ENCODE measurements at regions not wholly inside any gene's neighbourhood (a gene's known extent, or its start where the extent isn't known, plus 50 kb on each side); places are given as distances from the start of the nearest gene placed in this dataset.
A peak's percentile ranks its signal among the peaks of the same experiment; 100 is the strongest.

DNA sequence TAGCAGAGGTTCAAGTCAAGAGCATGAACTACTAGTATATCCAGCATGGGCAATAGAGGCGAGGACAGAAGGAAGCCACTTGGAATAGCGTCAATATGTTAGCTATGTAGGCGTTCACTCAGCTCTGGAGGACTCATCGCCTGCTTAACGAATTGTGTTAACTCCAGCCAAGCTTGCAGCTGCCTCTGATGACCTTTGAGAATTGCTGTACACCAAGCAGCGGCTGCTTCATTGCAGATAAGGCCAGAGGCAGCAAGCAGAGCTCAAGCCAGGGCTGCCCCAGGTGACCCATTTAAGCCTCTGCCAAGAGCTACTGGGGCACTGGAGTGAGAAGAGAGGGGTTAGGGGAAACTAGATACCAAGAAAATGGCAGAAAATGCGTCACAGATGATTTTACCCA, 160.2 kb upstream of the IGFBP7 start:
- no peak overlapping the region for H3K4me3 ChIP-seq (ENCODE audit: low read depth, low read length)
- Mint-ChIP-seq H3K9me3 (ENCODE audit: unreplicated experiment) (no peaks in the 10 kb centered on the region), H3K36me3 (ENCODE audit: insufficient read depth, unreplicated experiment) (no peaks in the 10 kb centered on the region), H3K4me3 (ENCODE audit: unreplicated experiment) (no peak overlapping the region), H3K4me1 (ENCODE audit: low read depth, unreplicated experiment) (no peaks in the 10 kb centered on the region), H3K27me3 (ENCODE audit: insufficient read depth, unreplicated experiment) (peaks cover 23% of the 10 kb centered on the region), H3K27ac (ENCODE audit: unreplicated experiment) (no peak overlapping the region)
- intact Hi-C loops (cut with micrococcal nuclease; ENCODE audit: unreplicated experiment), result no loop called here
- no peaks in the 10 kb centered on the region for H3K27me3 ChIP-seq (replicated peaks; ENCODE audit: control insufficient read depth, insufficient read depth, low read length)
- no peaks in the 10 kb centered on the region for H3K4me1 ChIP-seq
- H3K36me3 ChIP-seq (ENCODE audit: control insufficient read depth, insufficient read depth, low read length), result no peaks in the 10 kb centered on the region
- DNase-seq, result peak in 1 of 2 experiments; percentile 31
- CTCF ChIA-PET, result no interaction called here
- POLR2A ChIA-PET, result no interaction called here
- TF ChIP-seq, protein P1, sequence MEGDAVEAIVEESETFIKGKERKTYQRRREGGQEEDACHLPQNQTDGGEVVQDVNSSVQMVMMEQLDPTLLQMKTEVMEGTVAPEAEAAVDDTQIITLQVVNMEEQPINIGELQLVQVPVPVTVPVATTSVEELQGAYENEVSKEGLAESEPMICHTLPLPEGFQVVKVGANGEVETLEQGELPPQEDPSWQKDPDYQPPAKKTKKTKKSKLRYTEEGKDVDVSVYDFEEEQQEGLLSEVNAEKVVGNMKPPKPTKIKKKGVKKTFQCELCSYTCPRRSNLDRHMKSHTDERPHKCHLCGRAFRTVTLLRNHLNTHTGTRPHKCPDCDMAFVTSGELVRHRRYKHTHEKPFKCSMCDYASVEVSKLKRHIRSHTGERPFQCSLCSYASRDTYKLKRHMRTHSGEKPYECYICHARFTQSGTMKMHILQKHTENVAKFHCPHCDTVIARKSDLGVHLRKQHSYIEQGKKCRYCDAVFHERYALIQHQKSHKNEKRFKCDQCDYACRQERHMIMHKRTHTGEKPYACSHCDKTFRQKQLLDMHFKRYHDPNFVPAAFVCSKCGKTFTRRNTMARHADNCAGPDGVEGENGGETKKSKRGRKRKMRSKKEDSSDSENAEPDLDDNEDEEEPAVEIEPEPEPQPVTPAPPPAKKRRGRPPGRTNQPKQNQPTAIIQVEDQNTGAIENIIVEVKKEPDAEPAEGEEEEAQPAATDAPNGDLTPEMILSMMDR (IDR thresholded peaks at IDR 0.05; ENCODE audit: insufficient read depth in 1 of 2, low read depth in 1 of 2, low read length in 1 of 2, severe bottlenecking in 1 of 2, unreplicated experiment in 1 of 2), result no peak
- BruUV-seq (replicated peaks), result no TSS peak
- no peaks in the 10 kb centered on the region for H3K9me3 ChIP-seq

DNA sequence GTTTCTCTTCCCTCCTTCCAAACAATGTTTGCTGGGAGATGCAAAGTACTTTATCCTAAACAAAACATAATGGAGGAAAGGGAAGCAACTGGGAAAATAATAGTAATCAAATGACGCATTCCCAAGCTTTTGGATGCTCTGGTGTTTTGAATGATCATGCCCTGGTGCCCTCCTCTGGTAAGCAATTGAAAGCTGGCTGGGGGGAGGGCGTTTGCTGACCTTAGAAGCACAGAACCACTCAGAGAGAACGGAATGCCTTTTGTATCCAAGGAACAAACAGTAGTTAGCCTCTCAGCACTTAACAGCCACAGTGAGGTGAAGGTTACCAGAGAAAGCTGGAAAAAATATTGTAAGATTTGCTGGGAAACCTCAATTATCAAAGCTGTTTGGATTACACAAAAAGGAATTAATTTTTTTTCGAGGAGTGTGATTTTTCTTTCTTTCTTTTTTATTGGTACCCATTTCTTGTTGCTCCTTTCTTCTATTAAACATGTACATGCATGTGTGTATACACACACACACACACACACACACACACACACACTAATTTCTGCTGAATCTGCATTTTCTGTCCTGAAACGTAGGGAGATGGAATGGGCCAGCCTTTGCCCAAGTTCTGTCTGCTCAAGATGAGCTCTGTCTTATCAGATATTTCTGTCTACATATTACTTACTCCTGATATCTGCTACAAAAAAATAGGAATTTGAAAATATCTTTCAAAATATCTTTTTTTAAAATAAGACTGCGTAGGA, 155.8 kb upstream of the IGFBP7 start:
- POLR2A ChIA-PET, result no interaction called here

DNA sequence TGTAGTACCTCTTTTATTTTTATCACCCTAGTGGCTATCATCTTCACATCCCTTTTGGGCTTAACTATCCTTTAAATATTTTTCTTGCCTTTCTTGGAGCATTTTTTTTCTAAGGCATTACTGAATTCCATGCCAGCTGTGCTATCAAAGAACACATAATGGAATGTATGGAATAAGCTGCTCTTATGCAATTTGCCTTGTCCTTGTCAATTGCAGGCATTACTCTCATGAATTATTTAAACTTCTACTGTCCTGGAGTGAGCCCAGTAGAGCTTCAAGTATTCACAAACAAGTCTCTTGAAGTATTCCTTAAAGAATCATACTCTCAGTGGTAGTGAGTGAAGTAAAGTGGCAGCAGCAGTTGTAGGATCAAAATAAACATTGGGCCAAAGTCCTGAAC, 144.6 kb upstream of the IGFBP7 start:
- no TSS peak for BruUV-seq (replicated peaks)
- intact Hi-C loops (cut with micrococcal nuclease; ENCODE audit: unreplicated experiment), result no loop called here
- no peaks in the 10 kb centered on the region for H3K9me3 Mint-ChIP-seq (ENCODE audit: unreplicated experiment)
- Histone ChIP-seq H3K36me3 (ENCODE audit: control insufficient read depth, insufficient read depth, low read length) (no peaks in the 10 kb centered on the region), H3K27me3 (replicated peaks; ENCODE audit: control insufficient read depth, insufficient read depth, low read length) (no peaks in the 10 kb centered on the region), H3K9me3 (no peaks in the 10 kb centered on the region), H3K4me3 (ENCODE audit: low read depth, low read length) (no peak overlapping the region), H3K4me1 (no peaks in the 10 kb centered on the region)
- H3K27ac Mint-ChIP-seq (ENCODE audit: unreplicated experiment), result no peak overlapping the region
- ChIA-PET POLR2A (no interaction called here), CTCF (no interaction called here)
- no peaks in the 10 kb centered on the region for H3K4me1 Mint-ChIP-seq (ENCODE audit: low read depth, unreplicated experiment)
- DNase-seq, result no peak
- no peaks in the 10 kb centered on the region for H3K36me3 Mint-ChIP-seq (ENCODE audit: insufficient read depth, unreplicated experiment)
- H3K27me3 Mint-ChIP-seq (ENCODE audit: insufficient read depth, unreplicated experiment), result peaks cover 6% of the 10 kb centered on the region
- no peak overlapping the region for H3K4me3 Mint-ChIP-seq (ENCODE audit: unreplicated experiment)
- TF ChIP-seq, protein P1 (IDR thresholded peaks at IDR 0.05; ENCODE audit: insufficient read depth in 1 of 2, low read depth in 1 of 2, low read length in 1 of 2, severe bottlenecking in 1 of 2, unreplicated experiment in 1 of 2), result no peak

More for the DNA sequence above, 155.8 kb upstream of the IGFBP7 start:
- Histone ChIP-seq H3K27me3 (replicated peaks; ENCODE audit: control insufficient read depth, insufficient read depth, low read length) (no peaks in the 10 kb centered on the region), H3K36me3 (ENCODE audit: control insufficient read depth, insufficient read depth, low read length) (no peaks in the 10 kb centered on the region), H3K4me3 (ENCODE audit: low read depth, low read length) (no peak overlapping the region), H3K4me1 (no peaks in the 10 kb centered on the region), H3K9me3 (no peaks in the 10 kb centered on the region)
- Mint-ChIP-seq H3K27ac (ENCODE audit: unreplicated experiment) (no peak overlapping the region), H3K27me3 (ENCODE audit: insufficient read depth, unreplicated experiment) (peaks cover 15% of the 10 kb centered on the region), H3K4me3 (ENCODE audit: unreplicated experiment) (no peak overlapping the region), H3K9me3 (ENCODE audit: unreplicated experiment) (no peaks in the 10 kb centered on the region), H3K4me1 (ENCODE audit: low read depth, unreplicated experiment) (no peaks in the 10 kb centered on the region), H3K36me3 (ENCODE audit: insufficient read depth, unreplicated experiment) (no peaks in the 10 kb centered on the region)
- intact Hi-C loops (cut with micrococcal nuclease; ENCODE audit: unreplicated experiment), result no loop called here
- no peak for DNase-seq
- BruUV-seq (replicated peaks), result no TSS peak
- CTCF ChIA-PET, result no interaction called here
- TF ChIP-seq, protein P1 (IDR thresholded peaks at IDR 0.05; ENCODE audit: insufficient read depth in 1 of 2, low read depth in 1 of 2, low read length in 1 of 2, severe bottlenecking in 1 of 2, unreplicated experiment in 1 of 2), result no peak

Measured in Caco-2 (cell line).